K562 (cell line): ENCODE measurements at regions not wholly inside any gene's neighbourhood (a gene's known extent, or its start where the extent isn't known, plus 50 kb on each side); places are given as distances from the start of the nearest gene placed in this dataset.

Experiments
- ATF1 ChIP-seq, 2 experiments: fragments of 450-650 bp in 1 of 2; IDR thresholded peaks; 2 replicates each; pipeline ENCODE4 v1.6.1; 2016; ENCODE audit warnings: missing compliant biosample characterization in 1 of 2, missing genetic modification characterization in 1 of 2
- DACH1 ChIP-seq: fragments of 450-650 bp; IDR thresholded peaks from 2 replicates; pipeline ENCODE4 v1.6.1; 2018; ENCODE audit not compliant: partially characterized antibody
- EP300 ChIP-seq: IDR thresholded peaks from 2 replicates; pipeline ENCODE4 v1.6.1; 2012; ENCODE audit warnings: low read length, improper control_type of control experiment
- POLR2A ChIP-seq: fragments of 450-650 bp; conservative IDR thresholded peaks from 2 replicates; pipeline ENCODE4 v1.6.1; 2016
- SP2 ChIP-seq: IDR thresholded peaks from 2 replicates; pipeline ENCODE4 v1.6.1; 2011; ENCODE audit warnings: mild to moderate bottlenecking, low read depth, low read length, moderate library complexity; ENCODE audit not compliant: poor library complexity, severe bottlenecking; ENCODE audit errors: extremely low read depth
- XRCC5 ChIP-seq: fragments of 200-400 bp; formaldehyde crosslinking; IDR thresholded peaks from 2 replicates; pipeline ENCODE4 v1.6.1; 2017; ENCODE audit warnings: low read depth, mild to moderate bottlenecking, low read length
- TF ChIP-seq, protein P1 (sequence below): sonication (generic); formaldehyde crosslinking; IDR thresholded peaks from 2 replicates; pipeline ENCODE4 v1.8.1; 2023; ENCODE audit warnings: mild to moderate bottlenecking, missing genetic modification reagents

- TF ChIP-seq EP300: no peak
- no peak for TF ChIP-seq DACH1
- TF ChIP-seq ATF1 (CRISPR knock-in tag; IDR thresholded peaks at IDR 0.05): no peak
- no peak for TF ChIP-seq ATF1 (tag; IDR thresholded peaks at IDR 0.05)
- no peak for TF ChIP-seq POLR2A
- TF ChIP-seq, protein P1, sequence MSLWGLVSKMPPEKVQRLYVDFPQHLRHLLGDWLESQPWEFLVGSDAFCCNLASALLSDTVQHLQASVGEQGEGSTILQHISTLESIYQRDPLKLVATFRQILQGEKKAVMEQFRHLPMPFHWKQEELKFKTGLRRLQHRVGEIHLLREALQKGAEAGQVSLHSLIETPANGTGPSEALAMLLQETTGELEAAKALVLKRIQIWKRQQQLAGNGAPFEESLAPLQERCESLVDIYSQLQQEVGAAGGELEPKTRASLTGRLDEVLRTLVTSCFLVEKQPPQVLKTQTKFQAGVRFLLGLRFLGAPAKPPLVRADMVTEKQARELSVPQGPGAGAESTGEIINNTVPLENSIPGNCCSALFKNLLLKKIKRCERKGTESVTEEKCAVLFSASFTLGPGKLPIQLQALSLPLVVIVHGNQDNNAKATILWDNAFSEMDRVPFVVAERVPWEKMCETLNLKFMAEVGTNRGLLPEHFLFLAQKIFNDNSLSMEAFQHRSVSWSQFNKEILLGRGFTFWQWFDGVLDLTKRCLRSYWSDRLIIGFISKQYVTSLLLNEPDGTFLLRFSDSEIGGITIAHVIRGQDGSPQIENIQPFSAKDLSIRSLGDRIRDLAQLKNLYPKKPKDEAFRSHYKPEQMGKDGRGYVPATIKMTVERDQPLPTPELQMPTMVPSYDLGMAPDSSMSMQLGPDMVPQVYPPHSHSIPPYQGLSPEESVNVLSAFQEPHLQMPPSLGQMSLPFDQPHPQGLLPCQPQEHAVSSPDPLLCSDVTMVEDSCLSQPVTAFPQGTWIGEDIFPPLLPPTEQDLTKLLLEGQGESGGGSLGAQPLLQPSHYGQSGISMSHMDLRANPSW (CRISPR knock-in tag): no peak
- no peak for TF ChIP-seq XRCC5
- no peak for TF ChIP-seq SP2
Measured at GRCh38 chr9:1879501-1879900, 135.6 kb upstream of the SMARCA2 start.
